ENCODE measurements at regions not wholly inside any gene's neighbourhood (a gene's known extent, or its start where the extent isn't known, plus 50 kb on each side); places are given as distances from the start of the nearest gene placed in this dataset.

DNA sequence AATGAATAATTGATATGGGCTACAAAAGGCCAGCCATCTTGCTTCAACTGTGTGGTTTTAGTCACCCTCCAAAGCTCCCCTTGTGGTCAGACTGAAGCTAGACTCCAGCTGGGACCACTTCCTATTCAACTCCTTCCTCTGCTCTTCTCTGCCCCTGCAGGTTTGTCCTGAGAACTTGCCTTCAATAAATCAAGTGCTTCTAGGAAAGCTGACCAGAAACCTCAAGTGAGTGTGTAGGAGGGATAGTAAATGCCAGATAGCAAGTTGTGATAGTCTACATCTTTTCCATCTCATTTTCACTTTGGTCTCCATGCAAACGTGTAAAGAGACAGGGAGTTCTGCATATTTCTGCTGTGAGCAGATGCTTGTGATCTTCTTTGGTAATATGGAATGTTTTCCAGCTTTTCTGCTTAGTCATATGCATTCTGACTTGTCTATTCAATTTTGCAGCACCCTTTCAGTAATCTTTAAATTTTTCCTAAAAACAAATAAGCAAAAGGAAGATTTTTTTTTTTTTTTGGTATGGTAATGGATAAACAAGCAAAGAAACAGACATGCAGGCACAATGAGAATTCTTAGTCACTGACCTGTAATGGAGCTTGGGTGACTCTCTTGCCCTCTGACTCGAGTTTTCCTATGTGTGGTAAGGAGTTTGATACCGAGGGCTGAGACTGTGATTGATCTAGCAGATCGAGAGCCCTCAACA lies 201.3 kb upstream of the BTBD3 start:
- TF ChIP-seq, protein P1, sequence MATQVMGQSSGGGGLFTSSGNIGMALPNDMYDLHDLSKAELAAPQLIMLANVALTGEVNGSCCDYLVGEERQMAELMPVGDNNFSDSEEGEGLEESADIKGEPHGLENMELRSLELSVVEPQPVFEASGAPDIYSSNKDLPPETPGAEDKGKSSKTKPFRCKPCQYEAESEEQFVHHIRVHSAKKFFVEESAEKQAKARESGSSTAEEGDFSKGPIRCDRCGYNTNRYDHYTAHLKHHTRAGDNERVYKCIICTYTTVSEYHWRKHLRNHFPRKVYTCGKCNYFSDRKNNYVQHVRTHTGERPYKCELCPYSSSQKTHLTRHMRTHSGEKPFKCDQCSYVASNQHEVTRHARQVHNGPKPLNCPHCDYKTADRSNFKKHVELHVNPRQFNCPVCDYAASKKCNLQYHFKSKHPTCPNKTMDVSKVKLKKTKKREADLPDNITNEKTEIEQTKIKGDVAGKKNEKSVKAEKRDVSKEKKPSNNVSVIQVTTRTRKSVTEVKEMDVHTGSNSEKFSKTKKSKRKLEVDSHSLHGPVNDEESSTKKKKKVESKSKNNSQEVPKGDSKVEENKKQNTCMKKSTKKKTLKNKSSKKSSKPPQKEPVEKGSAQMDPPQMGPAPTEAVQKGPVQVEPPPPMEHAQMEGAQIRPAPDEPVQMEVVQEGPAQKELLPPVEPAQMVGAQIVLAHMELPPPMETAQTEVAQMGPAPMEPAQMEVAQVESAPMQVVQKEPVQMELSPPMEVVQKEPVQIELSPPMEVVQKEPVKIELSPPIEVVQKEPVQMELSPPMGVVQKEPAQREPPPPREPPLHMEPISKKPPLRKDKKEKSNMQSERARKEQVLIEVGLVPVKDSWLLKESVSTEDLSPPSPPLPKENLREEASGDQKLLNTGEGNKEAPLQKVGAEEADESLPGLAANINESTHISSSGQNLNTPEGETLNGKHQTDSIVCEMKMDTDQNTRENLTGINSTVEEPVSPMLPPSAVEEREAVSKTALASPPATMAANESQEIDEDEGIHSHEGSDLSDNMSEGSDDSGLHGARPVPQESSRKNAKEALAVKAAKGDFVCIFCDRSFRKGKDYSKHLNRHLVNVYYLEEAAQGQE (IDR thresholded peaks at IDR 0.05; ENCODE audit: insufficient read depth in 1 of 2, low read depth in 2 of 2, low read length in 2 of 2) = no peak
- TF ChIP-seq POLR2AphosphoS5 (IDR thresholded peaks at IDR 0.05; ENCODE audit: low read depth, low read length) = no peak
- no peak for TF ChIP-seq TAF1 (IDR thresholded peaks at IDR 0.05; ENCODE audit: borderline replicate concordance, insufficient read depth, low read length)
- TF ChIP-seq FOXP2 (optimal IDR thresholded peaks at IDR 0.05; ENCODE audit: borderline replicate concordance, extremely low read depth, extremely low read length, insufficient read depth) = no peak
- TF ChIP-seq SIN3A (IDR thresholded peaks at IDR 0.05; ENCODE audit: borderline replicate concordance, insufficient read depth, low read length) = no peak

GRCh38 chr20:11716945-11717248 lies 200.8 kb upstream of the BTBD3 start:
- TF ChIP-seq TAF1 (IDR thresholded peaks at IDR 0.05; ENCODE audit: borderline replicate concordance, insufficient read depth, low read length) = no peak
- TF ChIP-seq FOXP2 (optimal IDR thresholded peaks at IDR 0.05; ENCODE audit: borderline replicate concordance, extremely low read depth, extremely low read length, insufficient read depth) = no peak
- no peak for TF ChIP-seq SIN3A (IDR thresholded peaks at IDR 0.05; ENCODE audit: borderline replicate concordance, insufficient read depth, low read length)
- TF ChIP-seq, protein P1 (IDR thresholded peaks at IDR 0.05; ENCODE audit: insufficient read depth in 1 of 2, low read depth in 2 of 2, low read length in 2 of 2) = no peak
- no peak for TF ChIP-seq POLR2AphosphoS5 (IDR thresholded peaks at IDR 0.05; ENCODE audit: low read depth, low read length)

GRCh38 chr20:11717562-11717961 lies 200.1 kb upstream of the BTBD3 start:
- TF ChIP-seq, protein P1 (IDR thresholded peaks at IDR 0.05; ENCODE audit: insufficient read depth in 1 of 2, low read depth in 2 of 2, low read length in 2 of 2) = no peak
- TF ChIP-seq SIN3A (IDR thresholded peaks at IDR 0.05; ENCODE audit: borderline replicate concordance, insufficient read depth, low read length) (no peak), TAF1 (IDR thresholded peaks at IDR 0.05; ENCODE audit: borderline replicate concordance, insufficient read depth, low read length) (no peak), FOXP2 (optimal IDR thresholded peaks at IDR 0.05; ENCODE audit: borderline replicate concordance, extremely low read depth, extremely low read length, insufficient read depth) (no peak), POLR2AphosphoS5 (IDR thresholded peaks at IDR 0.05; ENCODE audit: low read depth, low read length) (no peak)

DNA sequence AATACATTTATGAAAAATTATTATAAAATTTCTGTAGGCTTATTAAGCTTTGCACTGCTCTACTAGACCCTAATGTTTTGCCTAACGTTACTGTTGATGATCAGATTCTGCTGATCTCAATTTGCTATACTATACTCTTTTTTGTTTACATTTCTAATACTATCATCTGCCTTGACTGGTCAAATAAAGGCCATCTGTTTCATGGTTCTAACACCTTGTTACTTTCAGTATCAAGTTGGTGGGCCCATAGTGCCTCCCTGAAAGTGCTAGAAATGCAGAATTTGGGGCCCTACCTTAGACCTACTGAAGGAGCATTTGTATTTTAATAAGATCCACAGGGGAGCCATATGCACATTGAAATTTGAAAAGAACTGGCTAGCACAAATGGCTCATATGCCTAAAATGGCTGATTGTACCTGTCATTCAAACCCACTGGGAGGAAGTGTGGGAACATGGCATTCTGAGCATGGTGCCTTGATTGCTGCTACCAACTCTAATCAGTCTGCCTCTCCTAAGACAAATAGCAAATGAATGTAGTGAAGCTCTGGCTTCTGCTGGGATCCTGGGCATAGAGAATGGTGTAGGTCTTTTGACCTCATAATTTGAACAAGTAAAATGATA lies 199.1 kb upstream of the BTBD3 start:
- no peak for TF ChIP-seq TAF1 (IDR thresholded peaks at IDR 0.05; ENCODE audit: borderline replicate concordance, insufficient read depth, low read length)
- no peak for TF ChIP-seq FOXP2 (optimal IDR thresholded peaks at IDR 0.05; ENCODE audit: borderline replicate concordance, extremely low read depth, extremely low read length, insufficient read depth)
- TF ChIP-seq POLR2AphosphoS5 (IDR thresholded peaks at IDR 0.05; ENCODE audit: low read depth, low read length) = no peak
- TF ChIP-seq, protein P1 (IDR thresholded peaks at IDR 0.05; ENCODE audit: insufficient read depth in 1 of 2, low read depth in 2 of 2, low read length in 2 of 2) = no peak
- no peak for TF ChIP-seq SIN3A (IDR thresholded peaks at IDR 0.05; ENCODE audit: borderline replicate concordance, insufficient read depth, low read length)
